ENCODE measurements at regions not wholly inside any gene's neighbourhood (a gene's known extent, or its start where the extent isn't known, plus 50 kb on each side); places are given as distances from the start of the nearest gene placed in this dataset.

GRCh38 chr4:57193209-57193810, 83.1 kb upstream of the IGFBP7 start:
- TF ChIP-seq SNAI2 (CRISPR knock-in tag; IDR thresholded peaks at IDR 0.05) (no peak), BACH2 (CRISPR knock-in tag; IDR thresholded peaks at IDR 0.05; ENCODE audit: borderline replicate concordance) (no peak), TSHZ2 (CRISPR knock-in tag; IDR thresholded peaks at IDR 0.05) (no peak), ZNF70 (CRISPR knock-in tag; IDR thresholded peaks at IDR 0.05) (no peak), RARB (CRISPR knock-in tag; IDR thresholded peaks at IDR 0.05) (no peak), GLIS3 (CRISPR knock-in tag; IDR thresholded peaks at IDR 0.05) (no peak), ZNF8 (CRISPR knock-in tag; IDR thresholded peaks at IDR 0.05) (no peak), ISL1 (CRISPR knock-in tag; IDR thresholded peaks at IDR 0.05) (no peak), TOX (CRISPR knock-in tag; IDR thresholded peaks at IDR 0.05; ENCODE audit: borderline replicate concordance) (no peak), CREB5 (CRISPR knock-in tag; IDR thresholded peaks at IDR 0.05; ENCODE audit: low read depth) (no peak), OSR1 (CRISPR knock-in tag; IDR thresholded peaks at IDR 0.05) (no peak), ZC3H10 (CRISPR knock-in tag; IDR thresholded peaks at IDR 0.05) (no peak), PPARA (CRISPR knock-in tag; IDR thresholded peaks at IDR 0.05; ENCODE audit: borderline replicate concordance) (no peak), ARNTL (CRISPR knock-in tag; IDR thresholded peaks at IDR 0.05; ENCODE audit: borderline replicate concordance, low read depth) (no peak), CSRNP3 (CRISPR knock-in tag; IDR thresholded peaks at IDR 0.05) (no peak), ESRRG (CRISPR knock-in tag; IDR thresholded peaks at IDR 0.05) (no peak), POU6F1 (CRISPR knock-in tag; IDR thresholded peaks at IDR 0.05; ENCODE audit: borderline replicate concordance, low read depth) (no peak), ZNF565 (CRISPR knock-in tag; conservative IDR thresholded peaks at IDR 0.05; ENCODE audit: low read depth) (no peak)
- TF ChIP-seq, protein P1, sequence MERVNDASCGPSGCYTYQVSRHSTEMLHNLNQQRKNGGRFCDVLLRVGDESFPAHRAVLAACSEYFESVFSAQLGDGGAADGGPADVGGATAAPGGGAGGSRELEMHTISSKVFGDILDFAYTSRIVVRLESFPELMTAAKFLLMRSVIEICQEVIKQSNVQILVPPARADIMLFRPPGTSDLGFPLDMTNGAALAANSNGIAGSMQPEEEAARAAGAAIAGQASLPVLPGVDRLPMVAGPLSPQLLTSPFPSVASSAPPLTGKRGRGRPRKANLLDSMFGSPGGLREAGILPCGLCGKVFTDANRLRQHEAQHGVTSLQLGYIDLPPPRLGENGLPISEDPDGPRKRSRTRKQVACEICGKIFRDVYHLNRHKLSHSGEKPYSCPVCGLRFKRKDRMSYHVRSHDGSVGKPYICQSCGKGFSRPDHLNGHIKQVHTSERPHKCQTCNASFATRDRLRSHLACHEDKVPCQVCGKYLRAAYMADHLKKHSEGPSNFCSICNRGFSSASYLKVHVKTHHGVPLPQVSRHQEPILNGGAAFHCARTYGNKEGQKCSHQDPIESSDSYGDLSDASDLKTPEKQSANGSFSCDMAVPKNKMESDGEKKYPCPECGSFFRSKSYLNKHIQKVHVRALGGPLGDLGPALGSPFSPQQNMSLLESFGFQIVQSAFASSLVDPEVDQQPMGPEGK (CRISPR knock-in tag; IDR thresholded peaks at IDR 0.05; ENCODE audit: borderline replicate concordance): no peak

DNA sequence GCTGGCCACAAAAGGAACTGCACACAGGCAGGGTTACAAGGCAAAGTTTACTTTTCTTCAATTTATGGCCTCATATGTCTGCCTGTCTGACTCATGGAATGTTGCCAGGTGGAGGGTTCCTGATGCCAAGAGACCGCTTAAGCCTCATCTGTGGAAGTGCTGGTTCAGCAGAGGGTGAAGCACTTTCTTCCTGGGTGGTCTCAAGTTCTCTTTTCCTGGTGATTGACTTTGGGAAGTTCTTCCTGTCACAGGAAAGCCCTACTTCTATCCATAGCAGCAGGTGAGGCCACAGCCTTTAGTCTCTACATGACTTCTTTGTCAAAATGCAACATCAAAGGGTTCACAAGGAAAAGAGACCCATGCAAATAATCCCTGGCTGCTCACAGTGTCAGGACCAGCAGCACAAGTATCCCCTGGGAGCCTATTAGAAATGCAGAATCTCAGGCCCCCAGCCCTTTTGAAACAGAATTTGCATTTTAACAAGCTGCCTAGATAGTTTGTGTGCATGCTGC, 81.4 kb upstream of the IGFBP7 start:
- no peak for ATAC-seq
- TF ChIP-seq ZFP3 (CRISPR knock-in tag; IDR thresholded peaks at IDR 0.05): no peak
- 0 out of 2 replicates have a peak, but pooled peaks have one; percentile 20 for TF ChIP-seq ISL1 (CRISPR knock-in tag; IDR thresholded peaks at IDR 0.05)

More at GRCh38 chr4:57193209-57193810, 83.1 kb upstream of the IGFBP7 start:
- ATAC-seq: no peak

Data from SK-N-SH treated with all-trans-retinoic acid at 6 μM for 48 hours (cell line).